Peyer's patch (tissue), 4 donors: ENCODE measurements at regions not wholly inside any gene's neighbourhood (a gene's known extent, or its start where the extent isn't known, plus 50 kb on each side); places are given as distances from the start of the nearest gene placed in this dataset.

ENCODE experiments used
- CTCF ChIP-seq, 6 experiments: fragments of 450-650 bp in 4 of 6; fragments of 200-600 bp in 2 of 6; sonication (generic) in 1 of 6; IDR thresholded peaks; one replicate each; pipeline ENCODE4 v1.5.1; 2017 to 2019; ENCODE audit warnings: antibody characterized with exemption in 6 of 6, mild to moderate bottlenecking in 3 of 6, moderate library complexity in 1 of 6
- POLR2A ChIP-seq, 2 donors: fragments of 450-650 bp; IDR thresholded peaks; one replicate each; pipeline ENCODE4 v1.5.1; 2017; ENCODE audit warnings: antibody characterized with exemption in 2 of 2, mild to moderate bottlenecking in 2 of 2, moderate library complexity in 2 of 2

- TF ChIP-seq CTCF (IDR thresholded peaks at IDR 0.05) (no peak), POLR2A (IDR thresholded peaks at IDR 0.05) (no peak)
These were observed 71.3 kb upstream of the SALL4 start for GRCh38 chr20:51873652-51874051.
